Endodermal cell (in vitro differentiated cells): ENCODE measurements at regions not wholly inside any gene's neighbourhood (a gene's known extent, or its start where the extent isn't known, plus 50 kb on each side); places are given as distances from the start of the nearest gene placed in this dataset.

Source experiments
- DNase-seq: peaks from one replicate; pipeline ENCODE4 v3.0.0-alpha.2; 2017
- H3K27ac ChIP-seq: 2 replicates; pipeline ENCODE4 v1.5.1; 2013; ENCODE audit warnings: mild to moderate bottlenecking, low read depth, low read length, moderate library complexity
- H3K27me3 ChIP-seq: 2 replicates; pipeline ENCODE4 v1.6.1; 2013; ENCODE audit warnings: mild to moderate bottlenecking, low read length, moderate library complexity; ENCODE audit not compliant: insufficient read depth, control insufficient read depth, poor library complexity, severe bottlenecking
- H3K36me3 ChIP-seq: 2 replicates; pipeline ENCODE4 v1.7.0; 2013; ENCODE audit warnings: mild to moderate bottlenecking, low read length, moderate library complexity; ENCODE audit not compliant: control insufficient read depth, insufficient read depth
- H3K4me1 ChIP-seq: one replicate; pipeline ENCODE4 v1.7.0; 2013; ENCODE audit warnings: low read length; ENCODE audit not compliant: control insufficient read depth, insufficient read depth
- H3K4me3 ChIP-seq: 2 replicates; pipeline ENCODE4 v1.5.1; 2013; ENCODE audit warnings: mild to moderate bottlenecking, low read length, moderate library complexity
- H3K9ac ChIP-seq: 2 replicates; pipeline ENCODE4 v1.6.1; 2013; ENCODE audit warnings: mild to moderate bottlenecking, low read length, moderate library complexity; ENCODE audit not compliant: poor library complexity, severe bottlenecking; ENCODE audit errors: extremely low read depth
- H3K9me3 ChIP-seq: 2 replicates; pipeline ENCODE4 v1.6.1; 2013; ENCODE audit warnings: mild to moderate bottlenecking, low read length, moderate library complexity; ENCODE audit not compliant: control insufficient read depth
- H3K27ac Mint-ChIP-seq: 2 replicates; pipeline ENCODE4 v1.8.0; 2020; ENCODE audit warnings: mixed read lengths
- H3K27me3 Mint-ChIP-seq: 2 replicates; pipeline ENCODE4 v1.8.0; 2021; ENCODE audit warnings: mild to moderate bottlenecking, mixed read lengths; ENCODE audit not compliant: insufficient read depth
- H3K36me3 Mint-ChIP-seq: 2 replicates; pipeline ENCODE4 v1.8.0; 2020; ENCODE audit warnings: low read depth, mixed read lengths
- H3K4me1 Mint-ChIP-seq: 2 replicates; pipeline ENCODE4 v1.8.0; 2020; ENCODE audit warnings: mixed read lengths
- H3K4me3 Mint-ChIP-seq: 2 replicates; pipeline ENCODE4 v1.8.0; 2020; ENCODE audit warnings: mild to moderate bottlenecking, moderate library complexity, mixed read lengths
- H3K9me3 Mint-ChIP-seq: 2 replicates; pipeline ENCODE4 v1.8.0; 2020; ENCODE audit warnings: mild to moderate bottlenecking, mixed read lengths
- CTCF ChIP-seq: fragments of 200-600 bp; sonication (generic); conservative IDR thresholded peaks from 2 replicates; pipeline ENCODE4 v1.5.0; 2021; ENCODE audit warnings: antibody characterized with exemption, mild to moderate bottlenecking
- WGBS, 2 experiments: methylation state at CpG; one replicate each; pipeline versions ENCODE4 v1.1.5 to v1.1.7; 2013; ENCODE audit warnings: missing lambda C conversion rate in 2 of 2, mixed read lengths in 1 of 2; ENCODE audit not compliant: insufficient coverage in 1 of 2, insufficient read length in 1 of 2; 5-methylcytosine and 5-hydroxymethylcytosine counted together

GRCh38 chr9:23582836-23583235 lies 243.2 kb downstream of the ELAVL2 start:
- no peaks in the 10 kb centered on the region for H3K27me3 Mint-ChIP-seq
- Histone ChIP-seq H3K4me3 (no peak overlapping the region), H3K36me3 (no peaks in the 10 kb centered on the region), H3K27ac (no peak overlapping the region), H3K9ac (no peak overlapping the region), H3K4me1 (no peaks in the 10 kb centered on the region), H3K9me3 (no peaks in the 10 kb centered on the region), H3K27me3 (no peaks in the 10 kb centered on the region)
- TF ChIP-seq CTCF, result no peak
- H3K4me1 Mint-ChIP-seq, result no peaks in the 10 kb centered on the region
- H3K4me3 Mint-ChIP-seq, result no peak overlapping the region
- H3K9me3 Mint-ChIP-seq, result no peaks in the 10 kb centered on the region
- 94 to 100% methylated on average over 3 to 4 of the region's 4 CpGs for WGBS, 2 experiments
- no peak overlapping the region for H3K27ac Mint-ChIP-seq
- no peak for DNase-seq
- H3K36me3 Mint-ChIP-seq, result no peaks in the 10 kb centered on the region

DNA sequence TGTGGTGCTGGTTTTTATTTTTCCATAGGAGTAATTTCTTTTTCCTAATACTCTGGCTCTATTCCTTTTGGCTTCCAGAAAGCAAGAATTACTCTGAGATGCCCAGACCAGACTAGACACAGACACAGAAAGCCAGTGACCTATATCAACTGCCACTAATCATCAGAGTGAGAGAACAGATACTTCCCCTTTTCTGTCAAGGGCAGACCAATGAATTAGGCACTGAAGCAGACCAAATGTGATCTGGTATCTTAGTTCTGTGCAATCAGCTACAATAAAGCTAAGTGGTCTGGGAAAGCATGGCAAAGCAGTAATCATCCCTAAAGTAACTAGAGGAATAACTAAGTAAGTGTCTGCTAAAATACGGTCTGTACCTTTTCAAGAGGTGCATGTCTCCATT lies 239.1 kb downstream of the ELAVL2 start:
- TF ChIP-seq CTCF, result no peak
- no peaks in the 10 kb centered on the region for H3K9me3 ChIP-seq
- DNase-seq, result no peak
- H3K36me3 ChIP-seq, result no peaks in the 10 kb centered on the region
- no peak overlapping the region for H3K27ac ChIP-seq
- no peak overlapping the region for H3K9ac ChIP-seq
- H3K4me3 ChIP-seq, result no peak overlapping the region
- peaks cover 2% of the 10 kb centered on the region for H3K4me1 Mint-ChIP-seq
- H3K27me3 Mint-ChIP-seq, result no peaks in the 10 kb centered on the region
- no peaks in the 10 kb centered on the region for H3K4me1 ChIP-seq
- no peak overlapping the region for H3K27ac Mint-ChIP-seq
- no peaks in the 10 kb centered on the region for H3K9me3 Mint-ChIP-seq
- H3K36me3 Mint-ChIP-seq, result no peaks in the 10 kb centered on the region
- no peak overlapping the region for H3K4me3 Mint-ChIP-seq
- WGBS, 2 experiments, result 97 to 100% methylated on average over 1 of the region's 1 CpG
- H3K27me3 ChIP-seq, result no peaks in the 10 kb centered on the region

GRCh38 chr9:23587433-23587832 lies 238.6 kb downstream of the ELAVL2 start:
- Histone ChIP-seq H3K9me3 (no peaks in the 10 kb centered on the region), H3K4me3 (no peak overlapping the region), H3K36me3 (no peaks in the 10 kb centered on the region), H3K27me3 (no peaks in the 10 kb centered on the region), H3K4me1 (no peaks in the 10 kb centered on the region), H3K27ac (no peak overlapping the region), H3K9ac (no peak overlapping the region)
- H3K9me3 Mint-ChIP-seq, result no peaks in the 10 kb centered on the region
- H3K4me1 Mint-ChIP-seq, result peaks cover 2% of the 10 kb centered on the region
- TF ChIP-seq CTCF, result no peak
- 74 to 87% methylated on average over 3 of the region's 3 CpGs for WGBS, 2 experiments
- DNase-seq, result no peak
- no peaks in the 10 kb centered on the region for H3K27me3 Mint-ChIP-seq
- H3K4me3 Mint-ChIP-seq, result no peak overlapping the region
- H3K36me3 Mint-ChIP-seq, result no peaks in the 10 kb centered on the region
- H3K27ac Mint-ChIP-seq, result no peak overlapping the region
